CD4-positive, alpha-beta T cell treated with Interleukin-4 for 4 hours (primary cell): ENCODE measurements at regions not wholly inside any gene's neighbourhood (a gene's known extent, or its start where the extent isn't known, plus 50 kb on each side); places are given as distances from the start of the nearest gene placed in this dataset.
"Not testable (repeated sequence)": the region's sequence is repeated elsewhere in the genome, so short reads cannot be mapped to it uniquely, and the experiment has no call there.

Experiments
- DNase-seq: peaks from one replicate; pipeline ENCODE4 v3.0.0-alpha.2; 2020

DNA sequence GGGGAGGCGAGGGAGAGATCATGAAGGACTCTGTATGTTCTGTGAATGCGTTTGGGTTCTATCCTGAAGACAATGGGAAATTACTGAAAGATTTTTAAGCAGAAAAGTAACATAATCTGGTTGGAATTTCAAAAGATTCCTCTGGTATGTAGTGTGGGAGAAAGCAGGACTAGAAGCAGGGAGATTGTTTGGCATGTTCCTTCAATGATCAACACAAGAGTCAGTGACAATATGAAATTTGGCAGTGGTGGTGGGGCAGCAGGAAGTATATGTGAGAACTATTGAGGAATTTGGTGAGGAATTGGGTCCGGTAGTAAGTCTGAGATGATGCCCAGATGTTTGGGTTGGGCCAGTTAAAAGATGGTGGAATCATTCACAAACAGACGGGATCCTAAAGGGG is 348.7 kb downstream of the CD83 start:
- DNase-seq, result no peak

DNA sequence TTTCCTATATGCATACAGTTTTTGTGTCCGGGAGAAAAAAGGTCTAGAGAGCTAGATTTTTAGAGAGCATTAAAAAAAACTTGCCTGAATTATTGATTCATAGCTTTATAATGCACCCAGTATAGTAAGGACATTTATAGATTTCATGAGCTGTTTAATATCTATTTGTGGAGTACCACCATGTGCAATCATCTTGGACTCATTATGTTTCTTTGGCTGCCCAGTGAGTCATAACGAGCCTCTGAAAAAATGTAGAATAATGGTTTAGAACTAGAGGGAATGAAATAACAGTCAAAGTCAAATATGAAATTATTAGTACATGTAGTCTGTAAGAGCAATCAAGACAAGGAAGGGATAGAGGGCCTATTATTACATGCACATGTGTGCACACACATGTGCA is 350.0 kb downstream of the CD83 start:
- DNase-seq, result no peak

DNA sequence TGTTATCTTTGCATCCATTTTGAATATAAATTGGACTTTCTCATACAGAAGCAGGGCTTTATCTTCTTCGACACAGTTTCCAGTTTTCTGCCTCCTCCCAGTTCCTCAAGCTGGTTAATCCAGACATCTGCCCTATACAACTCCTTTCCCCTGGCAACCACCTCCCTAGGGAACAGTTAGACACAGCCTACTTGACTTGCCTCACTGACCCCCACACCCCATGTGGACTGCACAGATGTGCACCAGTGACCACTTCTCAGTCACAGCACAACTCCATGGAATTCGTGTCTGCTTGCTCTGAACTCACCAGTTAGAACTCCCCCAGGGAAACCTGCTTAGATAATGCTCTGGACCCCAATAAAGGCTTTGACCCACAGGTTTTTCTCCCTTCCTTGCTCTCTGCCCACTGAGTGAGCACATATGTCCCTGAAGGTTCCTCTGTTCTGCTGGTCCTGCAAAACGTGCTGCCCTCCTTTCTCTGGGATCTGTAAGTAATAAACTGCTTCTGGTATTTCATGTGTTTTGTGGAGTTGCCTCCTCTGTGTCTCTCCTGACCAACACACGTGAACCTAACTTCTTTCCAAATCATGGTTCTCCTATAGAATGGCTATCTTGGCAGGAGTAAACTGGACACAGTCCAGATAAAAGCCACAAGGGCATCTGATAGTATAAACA is 351.2 kb downstream of the CD83 start:
- DNase-seq, result no peak

DNA sequence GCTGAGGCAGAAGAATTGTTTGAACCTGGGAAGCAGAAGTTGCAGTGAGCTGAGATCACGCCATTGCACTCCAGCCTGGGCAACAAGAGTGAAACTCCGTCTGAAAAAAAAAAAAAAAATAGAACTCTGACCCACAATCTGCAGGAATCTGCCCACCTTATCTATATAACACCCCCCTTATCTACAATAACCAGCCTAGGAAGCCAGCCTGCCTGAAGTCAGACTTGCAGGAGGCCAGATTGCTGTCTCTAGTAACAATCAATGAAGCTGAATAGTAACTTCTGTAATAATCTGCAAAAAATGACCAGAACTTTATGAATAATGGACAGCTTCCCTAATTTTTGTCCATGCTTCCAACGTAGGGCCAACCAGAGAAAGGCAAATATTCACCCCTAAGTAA is 352.5 kb downstream of the CD83 start:
- DNase-seq, result no peak

DNA sequence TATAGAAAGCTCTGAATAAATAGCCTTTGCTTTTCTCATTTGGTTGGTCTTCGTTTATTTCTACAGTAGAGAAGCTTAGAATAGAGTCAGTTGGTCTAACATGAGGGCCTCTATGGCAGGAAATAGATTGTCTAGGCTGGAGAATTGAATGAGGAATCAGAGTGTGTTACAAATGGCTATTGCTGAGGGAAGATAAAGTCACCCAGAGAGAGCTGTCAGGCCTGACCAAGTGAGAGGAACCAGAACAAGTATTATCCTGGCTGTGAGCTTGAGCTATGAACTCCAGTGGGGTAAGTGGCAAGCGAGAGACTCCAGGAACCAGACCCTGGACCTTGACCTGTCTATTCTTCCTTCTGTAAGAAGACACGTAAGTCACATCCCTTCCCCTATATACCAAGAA is 353.1 kb downstream of the CD83 start:
- DNase-seq, result no peak

DNA sequence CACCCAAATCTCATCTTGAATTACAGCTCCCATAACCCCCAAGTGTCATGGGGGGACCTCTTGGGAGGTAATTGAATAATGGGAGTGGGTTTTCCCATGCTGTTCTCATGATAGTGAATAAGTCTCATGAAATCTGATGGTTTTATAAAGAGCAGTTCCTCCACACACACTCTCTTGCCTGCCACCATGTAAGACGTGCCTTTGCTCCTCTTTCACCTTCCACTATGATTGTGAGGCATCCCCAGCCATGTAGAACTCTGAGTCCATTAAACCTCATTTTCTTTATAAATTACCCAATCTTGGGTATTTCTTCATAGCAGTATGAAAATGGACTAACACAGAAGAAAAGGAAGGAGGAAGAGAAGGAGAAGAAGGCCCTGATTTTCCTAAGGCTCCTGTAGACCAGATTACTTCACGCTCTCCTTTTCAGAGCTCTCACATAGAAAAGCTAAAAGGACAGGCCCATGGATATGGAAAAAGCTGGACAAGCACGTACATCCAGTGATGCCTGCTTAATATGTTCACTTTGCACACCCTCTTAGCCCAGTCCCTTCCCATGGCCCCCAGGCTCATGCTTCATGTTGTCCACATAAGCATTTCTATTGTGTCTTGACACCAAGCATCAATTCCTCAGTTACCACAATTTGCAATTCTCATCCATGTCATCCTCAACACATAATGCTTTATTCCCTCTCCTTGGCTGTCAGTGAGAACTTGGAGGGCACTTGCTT is 354.8 kb downstream of the CD83 start:
- no peak for DNase-seq

DNA sequence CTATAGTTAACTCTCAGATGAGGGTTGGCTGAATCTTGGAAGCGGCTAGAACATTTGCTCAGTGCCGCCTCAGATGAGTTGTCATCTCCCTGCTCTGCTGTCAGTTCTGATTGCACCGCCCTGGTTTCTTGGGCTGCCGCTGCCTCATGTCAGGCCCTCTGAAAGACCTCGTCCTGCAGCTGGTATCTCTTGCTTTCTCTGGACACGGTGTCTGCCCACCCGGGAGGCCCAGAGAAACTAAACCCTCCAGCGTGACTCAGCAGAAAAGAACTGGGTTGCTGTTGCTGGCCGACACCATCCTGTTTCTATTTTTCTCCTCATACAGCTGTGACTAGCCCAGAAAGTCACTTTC is 355.4 kb downstream of the CD83 start:
- no peak for DNase-seq

DNA sequence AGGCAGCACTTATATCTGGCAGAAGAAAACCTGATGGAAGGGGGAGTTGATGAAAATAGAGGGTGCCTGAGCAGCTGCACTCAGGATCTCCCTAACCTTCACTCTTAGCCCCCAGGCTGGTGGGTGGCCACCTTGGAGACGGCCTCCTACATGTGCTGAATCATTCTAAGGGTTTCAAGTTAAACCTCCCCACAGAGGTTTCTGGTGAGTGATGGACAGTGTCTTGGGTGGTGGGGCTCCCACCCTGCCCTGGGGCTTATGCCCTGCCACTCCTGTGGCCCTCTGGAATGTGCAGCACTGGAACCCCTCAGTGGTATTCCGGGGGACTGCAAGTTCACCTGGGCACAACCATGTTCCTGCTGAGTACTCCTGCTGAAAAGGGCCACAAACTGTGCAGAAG is 357.2 kb downstream of the CD83 start:
- DNase-seq, result no peak

DNA sequence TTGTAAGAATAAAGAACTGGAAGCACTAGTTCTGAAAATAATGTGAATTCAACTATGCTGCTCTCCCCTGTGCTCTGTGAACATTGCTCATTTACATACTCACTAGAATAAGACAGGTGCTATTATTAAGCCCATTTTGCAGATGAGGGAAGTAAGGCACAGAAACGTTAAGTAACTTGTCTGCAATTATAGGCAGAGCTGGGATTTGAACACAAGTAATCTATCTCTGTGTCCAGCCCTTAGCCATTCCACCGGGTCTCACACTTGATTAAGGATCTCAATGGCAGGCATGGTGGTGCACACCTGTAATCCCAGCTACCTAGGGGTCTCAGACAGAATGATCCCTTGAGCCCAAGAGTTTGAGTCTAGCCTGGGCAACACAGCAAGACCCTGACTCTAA is 357.7 kb downstream of the CD83 start:
- no peak for DNase-seq

DNA sequence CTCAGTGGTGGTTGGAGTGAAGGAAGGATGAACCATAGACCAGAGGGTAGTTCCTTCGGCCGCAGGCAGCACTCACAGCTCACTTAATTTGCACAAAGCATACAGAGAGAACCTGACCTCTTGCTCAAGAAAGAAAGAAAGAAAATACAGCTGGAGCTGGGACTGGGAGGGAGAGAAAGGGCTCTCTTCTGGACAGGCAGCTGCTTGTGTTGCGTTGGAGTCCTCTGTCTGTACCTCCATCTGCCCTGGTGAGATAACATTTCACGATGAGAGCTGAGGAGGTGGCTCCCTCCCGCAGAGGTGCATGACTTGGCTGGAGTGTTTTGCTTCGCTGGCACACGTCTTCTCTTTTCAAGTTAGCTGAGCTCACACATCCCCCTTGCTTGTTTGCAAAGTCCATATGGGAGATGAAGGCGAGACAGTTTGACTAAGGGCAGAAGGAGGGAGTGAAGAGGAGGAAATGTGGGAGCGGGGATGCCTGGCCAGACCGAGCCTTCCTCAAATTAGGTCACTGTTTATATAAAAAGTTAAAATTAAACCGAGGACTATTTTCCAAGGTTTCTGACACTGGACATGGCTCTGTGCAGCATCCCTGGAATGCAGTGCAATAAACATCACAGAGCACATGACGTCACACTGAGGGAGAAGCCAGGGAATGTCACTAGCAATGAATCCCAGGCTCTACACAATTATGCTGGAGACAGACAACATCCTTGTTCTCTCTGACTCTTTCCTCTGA is 359.4 kb downstream of the CD83 start:
- DNase-seq, result no peak

DNA sequence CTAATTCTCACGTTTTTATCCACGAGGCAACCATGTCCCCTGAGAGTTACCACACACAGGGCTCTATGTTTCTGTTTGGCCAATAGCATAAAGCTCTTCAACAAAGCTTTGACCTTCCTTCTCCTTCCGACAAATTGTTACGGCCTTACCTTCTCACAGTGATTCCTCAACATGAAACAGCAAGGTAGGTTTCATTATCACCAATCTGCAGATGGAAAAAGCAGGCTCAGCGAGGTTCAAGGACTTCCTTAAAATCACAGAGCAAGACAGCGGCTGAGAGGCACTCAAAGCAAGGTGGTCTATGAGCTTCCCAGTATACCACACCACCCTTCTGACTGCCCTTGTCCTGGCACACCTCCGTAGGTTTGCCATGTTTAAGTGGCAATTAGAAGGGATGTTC is 360.0 kb downstream of the CD83 start:
- DNase-seq, result no peak

DNA sequence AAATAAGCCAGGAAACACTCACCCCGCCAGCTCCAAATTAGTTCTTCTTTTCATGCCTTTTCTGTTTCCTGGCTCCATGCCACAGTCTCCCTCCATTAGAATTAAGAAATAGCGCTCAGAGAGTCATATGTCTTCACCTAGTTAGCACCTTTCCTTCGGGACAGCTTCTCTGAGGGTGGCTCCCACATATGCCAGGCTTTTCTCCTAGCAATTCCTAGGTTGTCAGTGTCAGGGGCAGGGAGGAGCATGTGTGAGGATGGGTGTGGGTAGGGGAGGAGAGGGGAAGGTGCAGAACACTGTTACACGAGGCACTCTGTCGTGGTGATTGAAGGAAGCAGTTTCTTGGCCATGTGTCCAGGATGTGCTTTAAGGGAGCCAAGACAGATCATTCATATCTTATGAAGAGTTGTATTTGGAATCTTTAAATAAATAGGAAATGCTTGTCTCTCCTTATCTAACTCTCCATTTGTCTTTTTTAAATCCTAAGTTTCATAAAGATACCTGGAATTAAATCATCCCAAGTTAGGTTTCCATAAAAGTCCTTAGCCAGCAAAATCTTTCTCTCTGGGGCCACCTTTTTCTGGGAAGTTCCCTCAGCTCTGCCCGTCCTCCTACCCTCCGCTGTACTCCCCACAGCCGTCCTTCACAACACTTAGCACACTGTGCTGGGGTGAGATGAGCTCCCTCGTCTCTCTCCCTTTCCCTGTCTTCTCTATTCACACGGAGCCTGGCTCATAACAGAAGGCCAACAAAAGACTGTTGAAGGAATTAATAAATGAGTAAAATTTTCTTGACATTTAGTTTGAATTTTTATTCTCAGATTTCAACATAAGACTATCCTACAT is 361.0 kb downstream of the CD83 start:
- no peak for DNase-seq

DNA sequence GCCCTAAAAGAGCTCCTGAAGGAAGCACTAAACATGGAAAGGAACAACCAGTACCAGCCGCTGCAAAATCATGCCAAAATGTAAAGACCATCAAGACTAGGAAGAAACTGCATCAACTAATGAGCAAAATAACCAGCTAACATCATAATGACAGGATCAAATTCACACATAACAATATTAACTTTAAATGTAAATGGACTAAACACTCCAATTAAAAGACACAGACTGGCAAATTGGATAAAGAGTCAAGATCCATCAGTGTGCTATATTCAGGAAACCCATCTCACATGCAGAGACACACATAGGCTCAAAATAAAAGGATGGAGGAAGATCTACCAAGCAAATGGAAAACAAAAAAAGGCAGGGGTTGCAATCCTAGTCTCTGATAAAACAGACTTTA is 364.4 kb downstream of the CD83 start:
- not testable (repeated sequence) for DNase-seq

DNA sequence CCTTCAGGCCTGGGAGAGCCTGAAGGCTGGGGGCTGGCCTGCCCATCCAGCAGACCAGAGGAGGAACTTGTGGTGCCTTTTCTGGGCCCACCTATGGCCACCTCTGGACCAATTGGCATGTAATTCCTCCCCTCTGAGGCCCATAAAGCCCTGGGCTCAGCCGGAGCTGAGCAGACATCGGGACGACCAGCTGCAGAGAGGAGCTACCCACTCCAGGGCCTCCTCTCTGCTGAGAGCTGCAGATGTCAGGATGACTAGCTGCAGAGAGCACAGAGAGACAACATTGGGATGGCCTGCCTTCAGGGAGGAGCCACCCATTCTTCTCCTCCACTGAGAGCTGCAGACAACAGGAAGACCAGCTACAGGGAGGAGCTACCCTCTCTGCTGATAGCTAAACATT is 370.1 kb downstream of the CD83 start:
- DNase-seq, result no peak

DNA sequence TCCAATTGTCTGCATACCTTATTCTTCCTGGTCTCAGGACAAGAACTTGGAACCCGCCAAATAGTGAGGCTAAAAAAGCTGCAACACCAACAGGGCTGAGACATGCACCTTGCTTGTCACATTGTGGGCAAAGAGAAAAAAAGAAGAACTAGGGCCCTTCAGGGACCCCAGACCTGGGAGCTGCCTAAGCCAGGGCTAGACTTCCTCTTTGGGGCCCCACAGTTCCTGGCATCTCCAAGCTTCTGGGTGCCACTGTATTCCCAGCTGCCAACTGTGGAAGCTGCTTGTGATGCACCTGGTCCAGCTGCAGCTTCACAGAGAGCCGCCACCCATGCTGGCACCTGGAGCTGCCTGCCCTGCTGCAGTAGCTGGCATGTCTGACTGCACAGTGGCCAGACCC is 370.6 kb downstream of the CD83 start:
- DNase-seq, result no peak

DNA sequence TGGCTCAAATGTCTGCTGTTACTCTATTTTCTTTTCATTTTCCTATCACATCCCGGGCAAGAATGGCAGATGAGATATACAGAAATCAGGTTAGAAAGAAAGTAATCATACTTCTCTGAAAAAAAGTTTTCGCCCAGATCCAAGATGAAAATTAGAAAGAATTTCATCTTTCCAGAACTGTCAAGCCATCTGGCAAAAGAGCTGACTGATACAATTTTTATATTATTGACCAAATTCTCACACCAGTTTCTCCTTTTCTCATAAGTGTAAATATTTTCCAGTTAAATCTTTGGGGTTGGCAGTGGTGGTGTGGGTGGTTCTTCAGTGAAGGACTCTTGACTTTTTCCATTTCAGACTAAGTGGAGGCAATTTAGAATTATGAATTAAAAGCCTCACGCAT is 371.9 kb downstream of the CD83 start:
- DNase-seq, result no peak

DNA sequence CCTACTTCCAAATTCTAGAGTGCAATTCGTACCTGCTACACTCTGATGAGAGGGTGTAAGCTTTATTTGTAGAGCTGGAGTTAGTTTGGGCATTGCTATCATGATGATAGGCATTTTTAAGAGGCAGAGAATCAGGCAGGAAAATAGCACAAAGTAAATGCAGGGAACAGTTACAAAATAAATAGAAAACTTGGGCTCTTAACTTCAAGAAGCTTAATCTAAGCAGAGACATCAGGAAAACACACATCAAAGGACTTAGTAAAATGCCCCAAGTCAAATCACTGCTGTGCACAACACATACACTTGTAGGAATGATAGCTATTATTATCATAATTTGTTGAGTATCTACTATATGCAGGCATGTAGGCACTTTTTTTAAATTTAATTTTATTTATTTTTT is 381.2 kb downstream of the CD83 start:
- DNase-seq, result no peak

DNA sequence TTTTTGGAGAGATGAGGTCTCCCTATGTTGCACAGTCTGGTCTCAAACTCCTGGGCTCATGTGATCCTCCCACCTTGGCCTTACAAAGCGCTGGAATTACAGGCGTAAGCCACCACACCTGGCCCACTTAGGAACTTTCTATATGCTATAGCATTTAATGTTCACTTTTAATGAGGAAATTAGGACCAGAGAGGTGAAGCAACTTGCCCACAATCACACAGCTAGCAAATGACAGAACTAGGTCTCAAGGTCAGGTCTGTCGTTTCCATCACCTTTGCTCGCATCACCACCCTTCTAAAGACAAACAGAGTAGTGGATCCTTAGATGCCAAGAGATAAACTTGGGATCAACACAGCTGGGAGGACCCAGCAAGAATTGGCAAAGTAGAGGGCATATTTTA is 381.7 kb downstream of the CD83 start:
- DNase-seq, result no peak

DNA sequence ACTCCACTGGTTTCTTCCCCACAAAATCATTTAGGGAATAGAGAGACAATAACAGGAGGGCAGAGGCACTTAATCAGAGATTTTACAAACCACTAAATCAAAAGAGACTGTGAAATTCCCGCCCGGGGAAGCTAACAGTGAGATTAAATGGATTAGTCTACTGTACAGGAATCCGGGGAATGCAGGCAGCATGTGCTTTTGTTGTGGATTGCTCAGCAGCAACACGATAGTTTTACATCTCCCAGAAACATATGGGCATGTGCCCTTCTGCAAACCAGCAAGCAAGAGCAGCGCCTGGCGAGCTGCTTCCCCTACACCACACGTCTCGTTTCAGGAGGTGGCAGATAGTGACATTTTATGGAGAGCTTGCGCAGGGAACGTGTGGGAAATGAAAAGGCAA is 382.3 kb downstream of the CD83 start:
- no peak for DNase-seq

DNA sequence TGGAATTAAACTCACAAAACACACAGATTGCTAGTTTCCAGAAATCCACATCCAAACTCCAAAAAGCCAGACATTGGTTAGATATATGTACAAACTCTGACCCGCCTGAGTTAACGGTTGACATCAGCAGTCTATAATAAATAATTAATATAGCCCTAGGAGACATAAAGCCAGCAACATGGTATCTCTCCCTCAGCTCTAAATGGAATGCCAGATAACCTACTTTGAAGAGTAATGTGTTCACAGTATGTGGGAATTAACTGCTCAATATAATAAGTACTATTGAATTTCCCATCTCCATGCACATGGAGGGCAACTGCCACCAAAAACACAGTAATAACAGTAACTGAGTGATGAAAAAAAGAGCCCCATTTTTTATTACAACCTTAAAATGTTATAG is 383.2 kb downstream of the CD83 start:
- DNase-seq, result no peak

DNA sequence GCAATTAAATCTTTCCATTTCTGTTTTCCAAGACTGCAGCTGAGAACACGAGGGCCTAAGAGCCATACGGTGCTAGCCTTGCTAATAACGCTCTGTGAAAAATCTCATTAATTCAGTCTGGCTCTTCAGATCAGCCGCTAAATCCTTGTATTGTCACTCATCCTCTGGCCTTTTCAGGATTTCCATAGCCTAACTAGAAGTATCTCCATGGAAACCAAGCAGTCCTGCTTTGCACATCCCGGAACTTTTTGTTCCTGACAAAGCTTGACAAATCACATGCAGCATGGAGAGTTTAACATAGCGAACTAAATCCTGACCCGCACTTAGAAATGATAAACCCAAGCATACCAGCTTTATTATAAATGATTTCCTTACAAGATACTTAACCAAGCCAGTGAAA is 383.7 kb downstream of the CD83 start:
- DNase-seq, result no peak

DNA sequence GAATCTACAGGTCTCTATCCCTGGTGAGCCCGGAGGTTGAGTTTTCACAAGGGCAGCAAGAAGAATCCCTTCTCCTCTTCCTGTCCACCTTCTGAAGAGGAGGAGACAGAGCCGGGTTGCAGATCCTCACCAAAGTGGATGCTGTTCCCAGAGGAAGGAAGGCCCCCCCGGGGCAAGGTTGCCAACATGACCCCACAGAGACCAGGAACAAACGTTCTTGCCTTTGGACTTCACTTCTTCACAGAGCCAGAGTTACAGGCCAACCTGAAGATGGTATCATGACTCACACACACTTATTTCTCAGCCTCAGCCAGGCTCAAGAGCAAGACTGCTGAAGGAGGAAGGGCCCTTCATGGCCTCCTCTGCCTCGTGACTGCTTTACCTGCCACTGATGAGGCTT is 384.3 kb downstream of the CD83 start:
- no peak for DNase-seq

DNA sequence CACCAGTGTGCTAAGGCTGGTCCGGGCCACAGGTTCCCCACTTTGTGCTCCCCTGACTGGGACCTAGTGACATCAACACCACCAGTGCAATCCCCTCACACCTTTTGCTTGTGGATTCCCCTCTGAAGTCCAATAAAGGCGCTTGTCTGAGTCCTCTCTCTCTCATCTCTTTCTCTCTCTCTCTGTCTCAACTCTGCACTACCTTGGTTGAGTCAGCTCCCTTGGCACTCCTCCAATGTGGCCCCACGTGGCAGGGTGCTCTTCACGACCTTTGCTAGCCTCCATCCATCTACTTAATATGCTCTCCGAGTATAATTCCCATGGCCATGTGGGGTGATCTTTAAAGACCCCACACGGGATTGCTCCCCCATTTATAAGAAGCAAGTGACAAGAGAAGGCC is 385.0 kb downstream of the CD83 start:
- DNase-seq, result no peak

DNA sequence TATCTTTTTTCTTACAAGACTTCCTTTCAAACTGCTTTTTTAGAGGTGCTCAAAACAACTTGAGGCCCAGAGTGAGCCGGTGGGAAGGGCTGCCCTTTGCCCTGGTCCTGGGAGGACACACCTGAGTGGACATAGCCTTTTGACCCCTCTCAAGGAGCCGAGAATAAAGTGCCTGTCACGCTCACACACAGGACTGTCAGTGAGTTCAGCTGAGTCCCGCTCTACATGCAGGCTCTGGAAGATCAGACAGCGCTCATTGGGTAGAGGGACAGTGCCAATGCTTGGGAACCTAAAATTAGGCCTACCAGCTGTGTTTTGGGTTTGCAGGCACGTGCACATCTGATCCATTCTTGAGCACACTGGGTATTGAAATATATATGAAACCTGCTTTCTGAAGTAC is 387.8 kb downstream of the CD83 start:
- DNase-seq, result no peak
